Small intestine (tissue), 7 donors: ENCODE measurements at regions not wholly inside any gene's neighbourhood (a gene's known extent, or its start where the extent isn't known, plus 50 kb on each side); places are given as distances from the start of the nearest gene placed in this dataset.
"Not testable (repeated sequence)": the region's sequence is repeated elsewhere in the genome, so short reads cannot be mapped to it uniquely, and the experiment has no call there.

Source experiments
- DNase-seq, 2 donors: peaks; one replicate each; pipeline versions ENCODE4 v3.0.0 to v3.0.0-alpha.2; 2013
- FAIRE-seq: peaks from 2 replicates; lab custom pipeline; 2012; peaks lifted over from hg19 to GRCh38; lab: Jason Lieb, UNC
- H3K27ac ChIP-seq, 3 donors: one replicate each; pipeline ENCODE4 v1.5.1; 2013; ENCODE audit warnings: low read length in 2 of 3, mild to moderate bottlenecking in 2 of 3, control low read depth in 1 of 3, inconsistent platforms in 1 of 3, low read depth in 1 of 3, moderate library complexity in 1 of 3
- H3K27me3 ChIP-seq, 3 donors: one replicate each; pipeline ENCODE4 v1.6.1; 2013; ENCODE audit warnings: low read length in 3 of 3, inconsistent platforms in 1 of 3; ENCODE audit not compliant: control insufficient read depth in 3 of 3, insufficient read depth in 3 of 3
- H3K36me3 ChIP-seq, 3 donors: one replicate each; pipeline ENCODE4 v1.6.1; 2013; ENCODE audit warnings: low read length in 3 of 3, inconsistent platforms in 1 of 3, low read depth in 1 of 3, mild to moderate bottlenecking in 1 of 3, moderate library complexity in 1 of 3; ENCODE audit not compliant: control insufficient read depth in 3 of 3, insufficient read depth in 2 of 3
- H3K4me1 ChIP-seq, 3 donors: one replicate each; pipeline ENCODE4 v1.6.1; 2013; ENCODE audit warnings: low read length in 2 of 3, inconsistent platforms in 1 of 3, low read depth in 1 of 3, mild to moderate bottlenecking in 1 of 3, moderate library complexity in 1 of 3; ENCODE audit not compliant: control insufficient read depth in 3 of 3, insufficient read depth in 2 of 3
- H3K4me3 ChIP-seq, 3 donors: one replicate each; pipeline ENCODE4 v1.5.1; 2013; ENCODE audit warnings: low read length in 3 of 3, control low read depth in 1 of 3, inconsistent platforms in 1 of 3, low read depth in 1 of 3, mild to moderate bottlenecking in 1 of 3, moderate library complexity in 1 of 3
- H3K9me3 ChIP-seq, 2 donors: one replicate each; pipeline ENCODE4 v1.6.1; 2013; ENCODE audit warnings: low read depth in 1 of 2, low read length in 1 of 2; ENCODE audit not compliant: control insufficient read depth in 2 of 2, insufficient read depth in 1 of 2
- WGBS, 3 donors: extraction: QIAGEN DNeasy Blood & Tissue Kit; methylation state at CpG; one replicate each; pipeline ENCODE4 v1.1.7; 2013; 5-methylcytosine and 5-hydroxymethylcytosine counted together
- donor health status: healthy with polysubstance abuse.
- donor health status: control.
- donor health status: control.
- donor health status: Bipolar disorder and iron deficiency.
- donor health status: healthy.

DNA sequence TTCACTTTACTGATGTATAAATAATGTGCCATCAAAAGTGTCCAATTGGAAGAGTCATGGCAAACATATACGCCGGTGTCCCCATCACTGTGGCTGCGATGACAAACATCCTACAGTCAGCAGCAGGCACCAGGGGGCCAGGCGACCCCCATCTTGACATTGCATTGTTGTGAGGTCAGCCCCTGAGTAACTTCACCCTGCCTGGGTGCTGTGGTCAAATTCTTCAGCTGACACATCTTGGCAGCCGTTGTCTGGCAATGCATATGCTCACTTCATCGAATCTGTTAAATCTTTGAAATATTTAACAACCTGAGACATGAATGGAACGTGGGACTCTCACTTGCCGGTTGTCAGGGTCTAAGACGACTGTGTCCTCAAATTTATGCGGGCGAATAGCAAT, 430.9 kb downstream of the BRD1 start:
- DNase-seq, result no peak
- no peak for FAIRE-seq
- H3K27me3 ChIP-seq, result peaks cover 0 to 4% (median 0%) of the 10 kb centered on the region in 3 donors
- no peaks in the 10 kb centered on the region for H3K9me3 ChIP-seq
- 73 to 86% (median 76%) methylated on average over 11 of the region's 11 CpGs for whole genome bisulfite sequencing, 3 donors
- no peak overlapping the region for H3K4me3 ChIP-seq
- no peaks in the 10 kb centered on the region for H3K36me3 ChIP-seq
- no peak overlapping the region for H3K27ac ChIP-seq
- no peaks in the 10 kb centered on the region for H3K4me1 ChIP-seq

DNA sequence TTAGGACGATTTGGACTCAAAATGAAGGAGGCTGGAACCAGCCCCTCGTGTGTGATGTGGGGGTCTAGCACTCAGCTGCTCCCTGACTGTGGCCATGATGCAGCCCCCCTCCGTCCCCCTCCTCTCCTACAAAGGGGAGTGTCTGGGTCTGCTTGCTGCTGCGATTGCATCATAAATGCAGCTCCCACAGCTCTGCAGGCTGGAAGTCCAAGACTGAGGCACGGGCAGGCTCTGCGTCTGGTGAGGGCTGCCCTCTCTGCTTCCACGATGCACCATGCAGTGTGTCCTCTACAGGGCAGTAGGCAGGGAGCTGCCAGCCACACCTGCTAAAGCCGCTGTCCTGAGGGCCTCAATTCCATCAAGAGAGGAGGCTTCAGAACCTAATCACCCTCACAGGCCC, 432.1 kb downstream of the BRD1 start:
- Histone ChIP-seq H3K27me3 (peaks cover 0 to 4% (median 0%) of the 10 kb centered on the region in 3 donors), H3K27ac (no peak overlapping the region)

DNA sequence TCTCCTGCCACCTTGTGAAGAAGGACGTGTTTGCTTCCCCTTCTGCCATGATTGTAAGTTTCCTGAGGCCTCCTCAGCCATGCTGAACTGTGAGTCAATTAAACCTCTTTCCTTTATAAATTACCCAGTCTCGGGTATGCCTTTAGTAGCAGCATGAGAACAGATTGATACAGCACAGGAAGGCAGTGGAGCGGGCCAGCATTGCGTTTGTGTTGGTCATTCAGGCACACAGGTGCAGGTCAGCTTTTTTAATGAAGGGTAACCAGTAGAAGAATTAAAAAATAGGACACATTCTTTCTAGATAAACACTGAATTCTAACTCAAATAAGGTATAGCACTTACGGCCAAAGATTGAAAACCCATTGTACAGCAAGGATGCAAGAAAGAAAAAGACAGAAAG, 432.6 kb downstream of the BRD1 start:
- not testable (repeated sequence) for H3K4me1 ChIP-seq, DNase-seq, FAIRE-seq, H3K4me3 ChIP-seq, H3K27me3 ChIP-seq, H3K9me3 ChIP-seq, H3K36me3 ChIP-seq, H3K27ac ChIP-seq
- WGBS, 3 donors, result 71 to 88% (median 84%) methylated on average over 5 of the region's 5 CpGs

More for the DNA sequence above, 432.1 kb downstream of the BRD1 start:
- FAIRE-seq (no peak), DNase-seq (no peak)
- H3K9me3 ChIP-seq, result no peaks in the 10 kb centered on the region
- H3K4me1 ChIP-seq, result no peaks in the 10 kb centered on the region
- 72 to 76% (median 75%) methylated on average over 8 of the region's 8 CpGs for WGBS, 3 donors
- no peak overlapping the region for H3K4me3 ChIP-seq
- no peaks in the 10 kb centered on the region for H3K36me3 ChIP-seq

DNA sequence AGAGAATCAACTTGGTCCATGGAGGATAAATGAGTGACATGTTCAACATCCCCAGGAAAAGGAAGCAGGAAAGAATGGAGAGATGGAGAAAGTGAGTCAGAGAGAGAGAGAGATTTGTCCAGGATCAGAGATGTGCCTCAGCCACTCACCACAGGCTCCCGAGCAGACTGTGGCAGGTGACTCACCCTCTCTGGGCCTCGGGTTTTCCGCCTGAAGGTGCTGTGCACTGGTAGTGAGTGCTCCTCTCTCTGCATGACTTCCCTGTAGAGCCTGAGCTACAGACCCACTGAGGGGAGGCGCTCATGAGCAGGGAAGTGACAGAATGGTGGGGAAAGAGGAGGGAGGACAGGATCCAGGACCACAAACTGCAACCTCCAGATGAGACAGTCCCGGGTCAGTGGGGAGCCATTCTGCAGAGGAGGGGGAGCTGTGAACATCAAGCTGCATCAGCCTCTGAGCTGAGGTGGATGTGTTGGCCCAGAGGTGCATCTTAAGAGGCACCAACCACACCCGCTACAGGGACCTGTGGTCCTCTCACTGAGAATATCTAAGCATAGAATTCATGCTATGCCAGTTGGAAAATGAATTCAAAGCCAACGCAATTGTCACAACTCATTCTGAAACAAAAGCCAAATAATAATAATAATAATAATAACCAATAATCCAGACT, 433.4 kb downstream of the BRD1 start:
- Histone ChIP-seq H3K36me3 (no peaks in the 10 kb centered on the region), H3K27me3 (no peaks in the 10 kb centered on the region), H3K4me1 (no peaks in the 10 kb centered on the region), H3K27ac (no peak overlapping the region), H3K9me3 (no peaks in the 10 kb centered on the region), H3K4me3 (no peak overlapping the region)
- DNase-seq (no peak), FAIRE-seq (no peak)
- 63 to 84% (median 73%) methylated on average over 6 to 7 of the region's 7 CpGs for WGBS, 3 donors

DNA sequence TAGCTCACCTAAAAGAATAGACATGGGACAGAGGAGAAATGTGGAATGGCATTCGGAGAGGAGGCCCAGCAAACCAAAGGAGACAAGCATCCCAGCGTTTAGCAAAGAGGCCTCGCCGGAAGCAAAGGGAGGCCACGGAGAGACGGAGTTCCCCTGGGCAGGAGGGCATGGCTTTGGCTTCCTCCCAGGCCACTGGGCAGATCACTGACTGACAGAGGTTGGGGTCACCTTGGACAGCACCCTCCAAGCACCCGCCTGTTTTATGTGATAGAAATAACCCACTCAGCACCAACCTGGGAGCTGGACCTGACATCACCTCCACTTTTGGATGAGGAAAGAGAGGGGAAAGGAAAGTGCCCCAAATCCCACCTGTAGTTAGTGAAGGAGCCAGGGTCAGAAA, 434.1 kb downstream of the BRD1 start:
- FAIRE-seq, result no peak
- H3K9me3 ChIP-seq, result no peaks in the 10 kb centered on the region
- H3K27me3 ChIP-seq, result no peaks in the 10 kb centered on the region
- no peaks in the 10 kb centered on the region for H3K36me3 ChIP-seq
- WGBS, 3 donors, result 74 to 86% (median 85%) methylated on average over 7 of the region's 7 CpGs
- H3K4me3 ChIP-seq, result no peak overlapping the region
- DNase-seq, result no peak
- H3K27ac ChIP-seq, result no peak overlapping the region
- no peaks in the 10 kb centered on the region for H3K4me1 ChIP-seq

DNA sequence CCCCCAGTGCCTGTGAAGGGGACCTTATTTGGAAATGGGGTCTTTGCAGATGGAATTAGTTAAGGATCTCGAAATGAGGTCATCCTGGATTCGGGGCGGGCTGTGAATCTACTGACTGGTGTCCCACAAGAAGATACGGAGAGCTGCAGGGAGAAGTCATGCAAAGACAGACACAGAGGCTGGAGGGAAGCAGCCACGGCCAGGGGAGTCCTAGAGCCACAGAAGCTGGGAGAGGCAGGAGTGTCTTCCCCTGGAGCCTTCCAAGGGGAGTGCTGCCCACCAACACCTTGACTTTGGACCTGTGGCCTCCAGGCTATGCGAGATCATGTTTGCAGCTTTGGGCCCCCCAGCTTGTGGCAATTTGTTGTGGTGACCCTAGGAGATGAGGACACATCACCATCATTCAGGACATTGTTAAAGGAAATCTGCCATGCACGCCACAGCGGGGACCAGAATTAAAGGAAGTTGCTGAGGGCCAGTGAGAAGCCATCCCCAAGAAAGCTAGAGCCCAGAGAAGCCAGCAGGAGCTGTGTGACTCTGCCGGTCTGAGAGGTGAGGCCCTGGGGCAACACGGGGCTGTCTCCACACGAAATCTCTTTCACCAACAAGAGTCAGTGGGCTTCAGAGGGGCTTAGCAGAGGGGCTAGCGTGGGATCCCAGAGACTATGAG, 434.7 kb downstream of the BRD1 start:
- DNase-seq (no peak), FAIRE-seq (no peak)
- WGBS, 3 donors, result 54 to 68% (median 59%) methylated on average over 12 of the region's 12 CpGs
- Histone ChIP-seq H3K4me3 (no peak overlapping the region), H3K4me1 (no peaks in the 10 kb centered on the region), H3K27ac (no peak overlapping the region), H3K9me3 (no peaks in the 10 kb centered on the region), H3K27me3 (no peaks in the 10 kb centered on the region), H3K36me3 (no peaks in the 10 kb centered on the region)

DNA sequence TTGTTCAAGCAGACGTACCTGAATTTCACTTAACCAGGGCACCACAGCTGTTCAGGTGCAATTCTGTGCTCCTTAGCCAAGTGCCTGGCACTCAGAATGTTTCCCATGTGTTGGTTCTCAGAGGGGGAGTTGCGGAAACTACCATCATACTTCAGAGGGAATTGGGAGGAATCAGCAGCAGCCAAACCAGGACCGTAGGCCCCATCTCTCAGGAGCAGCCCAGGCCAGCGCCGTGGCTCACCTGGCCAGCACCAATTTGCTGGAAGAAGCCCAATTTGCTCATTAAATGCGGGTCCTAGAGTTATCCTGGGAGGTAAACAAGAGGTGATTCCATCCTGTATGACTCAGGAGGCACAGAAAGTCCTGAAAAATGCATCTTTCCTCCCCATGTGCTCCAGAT, 435.4 kb downstream of the BRD1 start:
- Histone ChIP-seq H3K27ac (no peak overlapping the region), H3K4me1 (no peaks in the 10 kb centered on the region), H3K4me3 (no peak overlapping the region), H3K27me3 (no peaks in the 10 kb centered on the region), H3K36me3 (no peaks in the 10 kb centered on the region), H3K9me3 (no peaks in the 10 kb centered on the region)
- FAIRE-seq, result no peak
- no peak for DNase-seq
- 72 to 83% (median 75%) methylated on average over 6 of the region's 6 CpGs for WGBS, 3 donors

DNA sequence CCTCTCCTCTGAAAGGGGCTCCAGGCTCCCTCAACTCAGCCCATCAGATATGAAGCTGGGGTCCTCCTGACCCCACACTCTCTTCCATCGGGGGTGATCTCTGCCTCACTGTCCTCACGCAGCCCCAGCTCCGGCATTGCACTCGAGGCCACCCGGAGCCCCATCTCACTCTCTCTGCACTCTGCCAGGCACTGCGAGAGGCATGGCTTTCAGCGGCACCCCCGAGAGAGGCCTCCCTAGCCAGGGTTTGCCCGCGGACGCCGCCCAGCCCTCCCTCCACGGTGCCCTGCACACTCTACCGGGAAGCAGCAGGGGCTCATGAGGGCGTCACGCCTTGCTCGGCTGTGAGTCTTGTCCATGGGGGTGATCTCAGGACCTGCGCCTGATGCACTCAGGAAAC, 436.2 kb downstream of the BRD1 start:
- no peak for DNase-seq

More for the DNA sequence above, 436.2 kb downstream of the BRD1 start:
- no peaks in the 10 kb centered on the region for H3K9me3 ChIP-seq
- no peaks in the 10 kb centered on the region for H3K4me1 ChIP-seq
- H3K27me3 ChIP-seq, result no peaks in the 10 kb centered on the region
- H3K27ac ChIP-seq, result no peak overlapping the region
- no peak overlapping the region for H3K4me3 ChIP-seq
- no peak for FAIRE-seq
- no peaks in the 10 kb centered on the region for H3K36me3 ChIP-seq
- WGBS, 3 donors, result 82 to 88% (median 88%) methylated on average over 18 of the region's 18 CpGs
